ENCODE measurements at regions not wholly inside any gene's neighbourhood (a gene's known extent, or its start where the extent isn't known, plus 50 kb on each side); places are given as distances from the start of the nearest gene placed in this dataset.

DNA sequence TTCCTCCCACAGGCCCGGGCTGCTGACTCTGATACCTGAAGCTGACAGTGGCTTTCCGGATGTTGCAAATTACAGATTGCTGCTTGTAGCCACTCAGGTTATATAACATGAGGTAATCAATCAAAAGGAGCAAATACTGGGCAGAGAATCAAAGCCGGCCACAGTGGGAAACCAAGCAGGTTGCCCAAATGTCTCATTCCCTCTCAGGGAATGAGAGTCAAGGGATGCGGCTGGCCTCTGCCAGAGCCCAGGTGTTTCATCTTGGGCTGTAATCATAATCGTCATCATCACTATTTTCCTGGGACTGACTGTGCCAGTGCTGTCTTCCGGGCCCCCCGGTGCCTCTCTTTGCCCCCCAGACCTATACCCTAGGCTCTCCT lies 292.4 kb upstream of the FOXF1 start:
- TF ChIP-seq, protein P1, sequence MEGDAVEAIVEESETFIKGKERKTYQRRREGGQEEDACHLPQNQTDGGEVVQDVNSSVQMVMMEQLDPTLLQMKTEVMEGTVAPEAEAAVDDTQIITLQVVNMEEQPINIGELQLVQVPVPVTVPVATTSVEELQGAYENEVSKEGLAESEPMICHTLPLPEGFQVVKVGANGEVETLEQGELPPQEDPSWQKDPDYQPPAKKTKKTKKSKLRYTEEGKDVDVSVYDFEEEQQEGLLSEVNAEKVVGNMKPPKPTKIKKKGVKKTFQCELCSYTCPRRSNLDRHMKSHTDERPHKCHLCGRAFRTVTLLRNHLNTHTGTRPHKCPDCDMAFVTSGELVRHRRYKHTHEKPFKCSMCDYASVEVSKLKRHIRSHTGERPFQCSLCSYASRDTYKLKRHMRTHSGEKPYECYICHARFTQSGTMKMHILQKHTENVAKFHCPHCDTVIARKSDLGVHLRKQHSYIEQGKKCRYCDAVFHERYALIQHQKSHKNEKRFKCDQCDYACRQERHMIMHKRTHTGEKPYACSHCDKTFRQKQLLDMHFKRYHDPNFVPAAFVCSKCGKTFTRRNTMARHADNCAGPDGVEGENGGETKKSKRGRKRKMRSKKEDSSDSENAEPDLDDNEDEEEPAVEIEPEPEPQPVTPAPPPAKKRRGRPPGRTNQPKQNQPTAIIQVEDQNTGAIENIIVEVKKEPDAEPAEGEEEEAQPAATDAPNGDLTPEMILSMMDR (IDR thresholded peaks at IDR 0.05), result no peak
- no peak for TF ChIP-seq POLR2AphosphoS5 (IDR thresholded peaks at IDR 0.05)
- TF ChIP-seq EP300 (IDR thresholded peaks at IDR 0.05), result no peak
- TF ChIP-seq POLR2A (IDR thresholded peaks at IDR 0.05), result no peak
